ENCODE measurements at regions not wholly inside any gene's neighbourhood (a gene's known extent, or its start where the extent isn't known, plus 50 kb on each side); places are given as distances from the start of the nearest gene placed in this dataset.

- Histone ChIP-seq H3K14ac (ENCODE audit: low read length) (no peak overlapping the region), H2AFZ (ENCODE audit: insufficient read depth, low read length, poor library complexity) (no peak overlapping the region), H4K91ac (ENCODE audit: low read depth, low read length) (no peak overlapping the region), H2AK5ac (ENCODE audit: low read length) (no peak overlapping the region), H3K9me3 (ENCODE audit: insufficient read depth, low read depth, low read length) (no peaks in the 10 kb centered on the region), H3K79me2 (ENCODE audit: control insufficient read depth, insufficient read depth, low read length, poor library complexity) (no peaks in the 10 kb centered on the region), H3K36me3 (ENCODE audit: control insufficient read depth in 1 of 2, insufficient read depth in 2 of 2, low read length in 2 of 2) (no peaks in the 10 kb centered on the region), H3K4me2 (ENCODE audit: low read length) (no peak overlapping the region), H3K4me3 (ENCODE audit: low read depth, low read length) (no peak overlapping the region), H2BK5ac (ENCODE audit: low read depth, low read length, poor library complexity) (no peak overlapping the region), H2BK12ac (ENCODE audit: low read length) (no peak overlapping the region), H2BK120ac (ENCODE audit: insufficient read depth, low read length, poor library complexity) (no peak overlapping the region), H3K27me3 (ENCODE audit: insufficient read depth, low read length) (no peaks in the 10 kb centered on the region), H4K12ac (ENCODE audit: low read depth, low read length) (no peak overlapping the region), H3K9ac (ENCODE audit: low read length) (no peak overlapping the region), H3K4me1 (ENCODE audit: control insufficient read depth in 1 of 2, insufficient read depth in 2 of 2, low read length in 2 of 2) (no peaks in the 10 kb centered on the region), H4K8ac (ENCODE audit: low read depth, low read length) (no peak overlapping the region), H3K23ac (ENCODE audit: low read length) (no peak overlapping the region), H3K18ac (ENCODE audit: low read length) (no peak overlapping the region), H3K4ac (ENCODE audit: low read depth, low read length) (no peak overlapping the region), H3K27ac (ENCODE audit: low read depth, low read length) (no peak overlapping the region), H3K79me1 (ENCODE audit: low read length) (no peaks in the 10 kb centered on the region)
- DNase-seq = no peak
- no CpG with 5 or more reads among the region's 21 CpGs for WGBS (ENCODE audit: extremely low coverage, insufficient coverage, insufficient read length)
These were observed 679.3 kb downstream of the BCL11B start for GRCh38 chr14:98592611-98593170.

GRCh38 chr14:98593361-98593761 lies 678.6 kb downstream of the BCL11B start:
- no CpG with 5 or more reads among the region's 8 CpGs for WGBS (ENCODE audit: extremely low coverage, insufficient coverage, insufficient read length)
- Histone ChIP-seq H2BK120ac (ENCODE audit: insufficient read depth, low read length, poor library complexity) (no peak overlapping the region), H3K9me3 (ENCODE audit: insufficient read depth, low read depth, low read length) (no peaks in the 10 kb centered on the region), H3K4me1 (ENCODE audit: control insufficient read depth in 1 of 2, insufficient read depth in 2 of 2, low read length in 2 of 2) (no peaks in the 10 kb centered on the region), H3K36me3 (ENCODE audit: control insufficient read depth in 1 of 2, insufficient read depth in 2 of 2, low read length in 2 of 2) (no peaks in the 10 kb centered on the region), H4K8ac (ENCODE audit: low read depth, low read length) (no peak overlapping the region), H2AK5ac (ENCODE audit: low read length) (no peak overlapping the region), H3K4me2 (ENCODE audit: low read length) (no peak overlapping the region), H4K91ac (ENCODE audit: low read depth, low read length) (no peak overlapping the region), H3K79me2 (ENCODE audit: control insufficient read depth, insufficient read depth, low read length, poor library complexity) (no peaks in the 10 kb centered on the region), H3K18ac (ENCODE audit: low read length) (no peak overlapping the region), H3K9ac (ENCODE audit: low read length) (no peak overlapping the region), H2BK12ac (ENCODE audit: low read length) (no peak overlapping the region), H3K27me3 (ENCODE audit: insufficient read depth, low read length) (no peaks in the 10 kb centered on the region), H4K12ac (ENCODE audit: low read depth, low read length) (no peak overlapping the region), H3K14ac (ENCODE audit: low read length) (no peak overlapping the region), H3K27ac (ENCODE audit: low read depth, low read length) (no peak overlapping the region), H2AFZ (ENCODE audit: insufficient read depth, low read length, poor library complexity) (no peak overlapping the region), H3K4ac (ENCODE audit: low read depth, low read length) (no peak overlapping the region), H3K79me1 (ENCODE audit: low read length) (no peaks in the 10 kb centered on the region), H2BK5ac (ENCODE audit: low read depth, low read length, poor library complexity) (no peak overlapping the region), H3K23ac (ENCODE audit: low read length) (no peak overlapping the region), H3K4me3 (ENCODE audit: low read depth, low read length) (no peak overlapping the region)
- DNase-seq = no peak

- DNase-seq = no peak
- H3K36me3 ChIP-seq (ENCODE audit: control insufficient read depth in 1 of 2, insufficient read depth in 2 of 2, low read length in 2 of 2) = no peaks in the 10 kb centered on the region
- H4K91ac ChIP-seq (ENCODE audit: low read depth, low read length) = no peak overlapping the region
- no peaks in the 10 kb centered on the region for H3K27me3 ChIP-seq (ENCODE audit: insufficient read depth, low read length)
- H3K9ac ChIP-seq (ENCODE audit: low read length) = no peak overlapping the region
- no peak overlapping the region for H3K27ac ChIP-seq (ENCODE audit: low read depth, low read length)
- H2AK5ac ChIP-seq (ENCODE audit: low read length) = no peak overlapping the region
- no peak overlapping the region for H4K12ac ChIP-seq (ENCODE audit: low read depth, low read length)
- no peak overlapping the region for H3K4me2 ChIP-seq (ENCODE audit: low read length)
- no peak overlapping the region for H2BK5ac ChIP-seq (ENCODE audit: low read depth, low read length, poor library complexity)
- no CpG with 5 or more reads among the region's 5 CpGs for WGBS (ENCODE audit: extremely low coverage, insufficient coverage, insufficient read length)
- no peak overlapping the region for H3K4me3 ChIP-seq (ENCODE audit: low read depth, low read length)
- no peaks in the 10 kb centered on the region for H3K4me1 ChIP-seq (ENCODE audit: control insufficient read depth in 1 of 2, insufficient read depth in 2 of 2, low read length in 2 of 2)
- H3K79me2 ChIP-seq (ENCODE audit: control insufficient read depth, insufficient read depth, low read length, poor library complexity) = no peaks in the 10 kb centered on the region
- no peak overlapping the region for H3K14ac ChIP-seq (ENCODE audit: low read length)
- no peaks in the 10 kb centered on the region for H3K9me3 ChIP-seq (ENCODE audit: insufficient read depth, low read depth, low read length)
- no peak overlapping the region for H2AFZ ChIP-seq (ENCODE audit: insufficient read depth, low read length, poor library complexity)
- H2BK120ac ChIP-seq (ENCODE audit: insufficient read depth, low read length, poor library complexity) = no peak overlapping the region
- H3K79me1 ChIP-seq (ENCODE audit: low read length) = no peaks in the 10 kb centered on the region
- H3K23ac ChIP-seq (ENCODE audit: low read length) = no peak overlapping the region
- H3K4ac ChIP-seq (ENCODE audit: low read depth, low read length) = no peak overlapping the region
- H4K8ac ChIP-seq (ENCODE audit: low read depth, low read length) = no peak overlapping the region
- H3K18ac ChIP-seq (ENCODE audit: low read length) = no peak overlapping the region
- no peak overlapping the region for H2BK12ac ChIP-seq (ENCODE audit: low read length)
These were observed 677.8 kb downstream of the BCL11B start for GRCh38 chr14:98594156-98594555.

GRCh38 chr14:98598576-98598975 lies 673.4 kb downstream of the BCL11B start:
- H3K9me3 ChIP-seq (ENCODE audit: insufficient read depth, low read depth, low read length) = no peaks in the 10 kb centered on the region
- no peak overlapping the region for H4K8ac ChIP-seq (ENCODE audit: low read depth, low read length)
- no peak overlapping the region for H2BK5ac ChIP-seq (ENCODE audit: low read depth, low read length, poor library complexity)
- H3K9ac ChIP-seq (ENCODE audit: low read length) = no peak overlapping the region
- H3K4me3 ChIP-seq (ENCODE audit: low read depth, low read length) = no peak overlapping the region
- H3K18ac ChIP-seq (ENCODE audit: low read length) = no peak overlapping the region
- H3K79me2 ChIP-seq (ENCODE audit: control insufficient read depth, insufficient read depth, low read length, poor library complexity) = no peaks in the 10 kb centered on the region
- H2BK120ac ChIP-seq (ENCODE audit: insufficient read depth, low read length, poor library complexity) = no peak overlapping the region
- H3K4me2 ChIP-seq (ENCODE audit: low read length) = no peak overlapping the region
- no peak overlapping the region for H2AK5ac ChIP-seq (ENCODE audit: low read length)
- no peaks in the 10 kb centered on the region for H3K79me1 ChIP-seq (ENCODE audit: low read length)
- no peak overlapping the region for H3K23ac ChIP-seq (ENCODE audit: low read length)
- no peaks in the 10 kb centered on the region for H3K36me3 ChIP-seq (ENCODE audit: control insufficient read depth in 1 of 2, insufficient read depth in 2 of 2, low read length in 2 of 2)
- no peak for DNase-seq
- no peak overlapping the region for H4K12ac ChIP-seq (ENCODE audit: low read depth, low read length)
- H3K27me3 ChIP-seq (ENCODE audit: insufficient read depth, low read length) = no peaks in the 10 kb centered on the region
- H3K14ac ChIP-seq (ENCODE audit: low read length) = no peak overlapping the region
- no peak overlapping the region for H3K27ac ChIP-seq (ENCODE audit: low read depth, low read length)
- H2BK12ac ChIP-seq (ENCODE audit: low read length) = no peak overlapping the region
- H3K4me1 ChIP-seq (ENCODE audit: control insufficient read depth in 1 of 2, insufficient read depth in 2 of 2, low read length in 2 of 2) = no peaks in the 10 kb centered on the region
- H2AFZ ChIP-seq (ENCODE audit: insufficient read depth, low read length, poor library complexity) = no peak overlapping the region
- H3K4ac ChIP-seq (ENCODE audit: low read depth, low read length) = no peak overlapping the region
- H4K91ac ChIP-seq (ENCODE audit: low read depth, low read length) = no peak overlapping the region
- no CpG with 5 or more reads among the region's 6 CpGs for WGBS (ENCODE audit: extremely low coverage, insufficient coverage, insufficient read length)
